PFSK-1 (cell line): ENCODE measurements at regions not wholly inside any gene's neighbourhood (a gene's known extent, or its start where the extent isn't known, plus 50 kb on each side); places are given as distances from the start of the nearest gene placed in this dataset.

ENCODE experiments used
- FOXP2 ChIP-seq: optimal IDR thresholded peaks from 2 replicates; pipeline ENCODE3; 2011; ENCODE audit warnings: borderline replicate concordance, control low read depth, inconsistent platforms; ENCODE audit not compliant: insufficient read depth; ENCODE audit errors: extremely low read length, extremely low read depth
- POLR2AphosphoS5 ChIP-seq: IDR thresholded peaks from 2 replicates; pipeline ENCODE4 v1.6.1; 2012; ENCODE audit warnings: low read depth, mild to moderate bottlenecking, control low read depth, low read length, moderate library complexity
- REST ChIP-seq, 2 experiments: IDR thresholded peaks; 2 replicates each; pipeline versions ENCODE4 v1.6.1 to v1.8.0; 2011 to 2012; ENCODE audit warnings: low read depth in 2 of 2, low read length in 2 of 2, control low read depth in 1 of 2, inconsistent platforms in 1 of 2, mild to moderate bottlenecking in 1 of 2, moderate library complexity in 1 of 2; ENCODE audit not compliant: insufficient read depth in 1 of 2
- SIN3A ChIP-seq: IDR thresholded peaks from 2 replicates; pipeline ENCODE4 v1.6.1; 2012; ENCODE audit warnings: mild to moderate bottlenecking, low read length, moderate library complexity, borderline replicate concordance; ENCODE audit not compliant: insufficient read depth
- TAF1 ChIP-seq: IDR thresholded peaks from 2 replicates; pipeline ENCODE4 v1.6.1; 2012; ENCODE audit warnings: low read length, control low read depth, borderline replicate concordance; ENCODE audit not compliant: insufficient read depth

- TF ChIP-seq SIN3A, result no peak
- TF ChIP-seq FOXP2, result no peak
- TF ChIP-seq POLR2AphosphoS5, result no peak
Observed at GRCh38 chr6:140101818-140102217, 727.4 kb upstream of the CITED2 start.

GRCh38 chr6:140101367-140101766 is 726.9 kb upstream of the CITED2 start:
- no peak for TF ChIP-seq REST (IDR thresholded peaks at IDR 0.05; ENCODE audit: insufficient read depth in 1 of 2, low read depth in 2 of 2, low read length in 2 of 2)
- TF ChIP-seq FOXP2, result no peak
- no peak for TF ChIP-seq TAF1
- no peak for TF ChIP-seq SIN3A
- TF ChIP-seq POLR2AphosphoS5, result no peak

- TF ChIP-seq REST (IDR thresholded peaks at IDR 0.05; ENCODE audit: insufficient read depth in 1 of 2, low read depth in 2 of 2, low read length in 2 of 2) (no peak), TAF1 (no peak)
Observed at GRCh38 chr6:140095532-140095931, 721.1 kb upstream of the CITED2 start.

- TF ChIP-seq FOXP2 (no peak), REST (IDR thresholded peaks at IDR 0.05; ENCODE audit: insufficient read depth in 1 of 2, low read depth in 2 of 2, low read length in 2 of 2) (no peak), TAF1 (no peak), SIN3A (no peak), POLR2AphosphoS5 (no peak)
Observed at GRCh38 chr6:140091895-140092294, 717.4 kb upstream of the CITED2 start.

GRCh38 chr6:140090871-140091270 is 716.4 kb upstream of the CITED2 start:
- TF ChIP-seq POLR2AphosphoS5 (no peak), REST (IDR thresholded peaks at IDR 0.05; ENCODE audit: insufficient read depth in 1 of 2, low read depth in 2 of 2, low read length in 2 of 2) (no peak), SIN3A (no peak), TAF1 (no peak), FOXP2 (no peak)
